Fibroblast of villous mesenchyme (primary cell): ENCODE measurements at regions not wholly inside any gene's neighbourhood (a gene's known extent, or its start where the extent isn't known, plus 50 kb on each side); places are given as distances from the start of the nearest gene placed in this dataset.

Experiments used
- DNase-seq: peaks from one replicate; pipeline ENCODE4 v3.0.0-alpha.2; 2010; ENCODE audit warnings: low read depth
- H3K4me3 ChIP-seq: 2 replicates; pipeline ENCODE4 v1.5.1; 2011; ENCODE audit warnings: low read depth, mild to moderate bottlenecking, low read length
- CTCF ChIP-seq: IDR thresholded peaks from 2 replicates; pipeline ENCODE4 v1.5.1; 2012; ENCODE audit warnings: low read depth, mild to moderate bottlenecking, low read length; ENCODE audit not compliant: insufficient read depth

GRCh38 chr14:26703686-26704366 lies 106.0 kb upstream of the NOVA1 start:
- H3K4me3 ChIP-seq = no peak overlapping the region
- TF ChIP-seq CTCF = no peak
- no peak for DNase-seq

- no peak for TF ChIP-seq CTCF
Observed at GRCh38 chr14:26707234-26707633, 109.4 kb upstream of the NOVA1 start.

GRCh38 chr14:26709019-26709418 lies 111.2 kb upstream of the NOVA1 start:
- no peak for DNase-seq
- TF ChIP-seq CTCF = no peak
- no peak overlapping the region for H3K4me3 ChIP-seq

More at GRCh38 chr14:26707234-26707633, 109.4 kb upstream of the NOVA1 start:
- no peak for DNase-seq
- H3K4me3 ChIP-seq = no peak overlapping the region

GRCh38 chr14:26719514-26719913 lies 121.7 kb upstream of the NOVA1 start:
- DNase-seq = peak; percentile 16
- TF ChIP-seq CTCF = no peak
- H3K4me3 ChIP-seq = no peak overlapping the region

GRCh38 chr14:26722258-26722657 lies 124.4 kb upstream of the NOVA1 start:
- no peak for TF ChIP-seq CTCF
- no peak overlapping the region for H3K4me3 ChIP-seq
- DNase-seq = no peak

GRCh38 chr14:26729851-26730250 lies 132.0 kb upstream of the NOVA1 start:
- no peak for TF ChIP-seq CTCF
- DNase-seq = no peak
- H3K4me3 ChIP-seq = no peak overlapping the region
